Thyroid gland (tissue), 4 donors: ENCODE measurements at regions not wholly inside any gene's neighbourhood (a gene's known extent, or its start where the extent isn't known, plus 50 kb on each side); places are given as distances from the start of the nearest gene placed in this dataset.

Experiments
- POLR2A ChIP-seq, 2 donors: fragments of 450-650 bp; IDR thresholded peaks; one replicate each; pipeline ENCODE4 v1.6.1; 2017; ENCODE audit warnings: antibody characterized with exemption in 2 of 2, mild to moderate bottlenecking in 2 of 2, moderate library complexity in 1 of 2
- TF ChIP-seq, protein P1 (sequence below), 6 experiments: fragments of 200-600 bp in 3 of 6; fragments of 450-650 bp in 3 of 6; sonication (generic) in 3 of 6; IDR thresholded peaks; one replicate each; pipeline ENCODE4 v1.5.1; 2016 to 2019; ENCODE audit warnings: antibody characterized with exemption in 6 of 6, mild to moderate bottlenecking in 2 of 6, inconsistent platforms in 1 of 6, moderate library complexity in 1 of 6

GRCh38 chr5:82417776-82418607 lies 139.8 kb upstream of the RPS23 start:
- TF ChIP-seq, protein P1, sequence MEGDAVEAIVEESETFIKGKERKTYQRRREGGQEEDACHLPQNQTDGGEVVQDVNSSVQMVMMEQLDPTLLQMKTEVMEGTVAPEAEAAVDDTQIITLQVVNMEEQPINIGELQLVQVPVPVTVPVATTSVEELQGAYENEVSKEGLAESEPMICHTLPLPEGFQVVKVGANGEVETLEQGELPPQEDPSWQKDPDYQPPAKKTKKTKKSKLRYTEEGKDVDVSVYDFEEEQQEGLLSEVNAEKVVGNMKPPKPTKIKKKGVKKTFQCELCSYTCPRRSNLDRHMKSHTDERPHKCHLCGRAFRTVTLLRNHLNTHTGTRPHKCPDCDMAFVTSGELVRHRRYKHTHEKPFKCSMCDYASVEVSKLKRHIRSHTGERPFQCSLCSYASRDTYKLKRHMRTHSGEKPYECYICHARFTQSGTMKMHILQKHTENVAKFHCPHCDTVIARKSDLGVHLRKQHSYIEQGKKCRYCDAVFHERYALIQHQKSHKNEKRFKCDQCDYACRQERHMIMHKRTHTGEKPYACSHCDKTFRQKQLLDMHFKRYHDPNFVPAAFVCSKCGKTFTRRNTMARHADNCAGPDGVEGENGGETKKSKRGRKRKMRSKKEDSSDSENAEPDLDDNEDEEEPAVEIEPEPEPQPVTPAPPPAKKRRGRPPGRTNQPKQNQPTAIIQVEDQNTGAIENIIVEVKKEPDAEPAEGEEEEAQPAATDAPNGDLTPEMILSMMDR (IDR thresholded peaks at IDR 0.05) = no peak
- no peak for TF ChIP-seq POLR2A (IDR thresholded peaks at IDR 0.05)
